ENCODE measurements at regions not wholly inside any gene's neighbourhood (a gene's known extent, or its start where the extent isn't known, plus 50 kb on each side); places are given as distances from the start of the nearest gene placed in this dataset.

DNA sequence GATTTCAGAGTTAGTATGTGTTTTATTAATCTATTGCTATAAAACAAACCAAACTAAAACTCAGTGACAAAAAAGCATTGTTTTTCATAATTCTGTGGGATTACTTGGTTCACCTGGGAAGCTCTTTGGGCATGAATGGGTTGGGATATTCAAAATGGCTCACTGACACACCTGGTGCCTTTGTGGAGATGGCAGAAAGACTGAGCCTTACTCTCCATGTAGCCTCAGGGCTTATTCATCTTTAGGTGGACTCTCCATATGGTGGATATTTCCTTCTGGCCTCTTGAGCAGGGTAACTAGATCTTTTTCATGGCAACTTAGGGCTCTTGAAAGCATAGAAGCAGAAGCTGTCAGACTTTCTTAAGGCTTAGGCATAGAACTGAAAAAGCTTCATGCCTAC is 1102.8 kb upstream of the SEL1L start:
- TF ChIP-seq, protein P1, sequence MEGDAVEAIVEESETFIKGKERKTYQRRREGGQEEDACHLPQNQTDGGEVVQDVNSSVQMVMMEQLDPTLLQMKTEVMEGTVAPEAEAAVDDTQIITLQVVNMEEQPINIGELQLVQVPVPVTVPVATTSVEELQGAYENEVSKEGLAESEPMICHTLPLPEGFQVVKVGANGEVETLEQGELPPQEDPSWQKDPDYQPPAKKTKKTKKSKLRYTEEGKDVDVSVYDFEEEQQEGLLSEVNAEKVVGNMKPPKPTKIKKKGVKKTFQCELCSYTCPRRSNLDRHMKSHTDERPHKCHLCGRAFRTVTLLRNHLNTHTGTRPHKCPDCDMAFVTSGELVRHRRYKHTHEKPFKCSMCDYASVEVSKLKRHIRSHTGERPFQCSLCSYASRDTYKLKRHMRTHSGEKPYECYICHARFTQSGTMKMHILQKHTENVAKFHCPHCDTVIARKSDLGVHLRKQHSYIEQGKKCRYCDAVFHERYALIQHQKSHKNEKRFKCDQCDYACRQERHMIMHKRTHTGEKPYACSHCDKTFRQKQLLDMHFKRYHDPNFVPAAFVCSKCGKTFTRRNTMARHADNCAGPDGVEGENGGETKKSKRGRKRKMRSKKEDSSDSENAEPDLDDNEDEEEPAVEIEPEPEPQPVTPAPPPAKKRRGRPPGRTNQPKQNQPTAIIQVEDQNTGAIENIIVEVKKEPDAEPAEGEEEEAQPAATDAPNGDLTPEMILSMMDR (conservative IDR thresholded peaks at IDR 0.05) = no peak
- Mint-ChIP-seq H3K36me3 (ENCODE audit: low read depth) (no peaks in the 10 kb centered on the region), H3K27me3 (ENCODE audit: low read depth) (no peaks in the 10 kb centered on the region), H3K4me1 (no peaks in the 10 kb centered on the region), H3K9me3 (peaks cover 4% of the 10 kb centered on the region), H3K27ac (ENCODE audit: unreplicated experiment) (no peak overlapping the region), H3K4me3 (no peak overlapping the region)
- no peak for DNase-seq (ENCODE audit: low read depth, low spot score)

DNA sequence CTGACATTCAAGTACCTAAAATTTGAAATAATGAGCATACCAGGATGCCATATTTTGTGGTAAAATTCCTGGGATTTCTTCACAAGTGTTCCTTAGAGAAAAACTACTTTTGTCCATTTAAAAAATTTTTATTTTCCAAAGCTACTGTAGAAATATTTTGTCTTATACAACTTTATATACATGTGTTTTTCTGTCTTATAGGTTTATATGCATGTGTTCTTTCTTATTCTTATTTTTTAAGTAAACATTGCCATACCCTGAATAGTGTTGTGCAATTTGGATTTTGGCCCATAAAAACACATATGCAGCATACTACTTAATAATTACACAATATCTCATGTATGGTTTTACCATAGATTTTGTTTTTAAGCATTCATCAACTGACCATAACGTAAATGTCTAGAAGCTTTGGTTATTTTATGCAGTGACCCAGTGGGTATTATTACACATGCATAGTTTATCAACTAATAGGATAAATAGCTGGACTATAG is 1107.4 kb upstream of the SEL1L start:
- Mint-ChIP-seq H3K36me3 (ENCODE audit: low read depth) (no peaks in the 10 kb centered on the region), H3K9me3 (peaks cover 4% of the 10 kb centered on the region), H3K27ac (ENCODE audit: unreplicated experiment) (no peak overlapping the region), H3K4me1 (peaks cover 18% of the 10 kb centered on the region), H3K4me3 (no peak overlapping the region), H3K27me3 (ENCODE audit: low read depth) (no peaks in the 10 kb centered on the region)
- DNase-seq (ENCODE audit: low read depth, low spot score) = no peak
- TF ChIP-seq, protein P1 (conservative IDR thresholded peaks at IDR 0.05) = no peak

DNA sequence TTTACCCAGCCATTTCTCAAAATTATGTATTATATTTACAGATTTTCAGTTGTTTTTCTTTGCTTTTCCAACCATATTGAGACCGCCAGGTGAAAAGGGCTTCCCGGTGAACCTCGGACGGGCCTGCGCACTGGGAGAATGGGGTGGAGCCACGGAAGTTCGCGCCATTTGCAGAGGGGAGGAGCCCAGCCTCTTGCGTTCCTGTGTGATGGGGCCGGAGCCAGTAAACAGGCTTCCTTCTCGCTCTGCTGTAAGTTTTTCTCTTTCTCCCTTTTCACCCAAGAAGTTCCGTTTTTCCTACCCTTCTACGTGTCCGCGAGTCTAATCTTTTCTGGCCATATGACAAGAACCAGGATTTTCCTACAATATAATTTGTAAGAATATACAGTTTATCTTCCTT is 1108.8 kb upstream of the SEL1L start:
- Mint-ChIP-seq H3K36me3 (ENCODE audit: low read depth) (no peaks in the 10 kb centered on the region), H3K9me3 (no peaks in the 10 kb centered on the region), H3K4me1 (peaks cover 18% of the 10 kb centered on the region), H3K27ac (ENCODE audit: unreplicated experiment) (peak overlapping the region; percentile 95), H3K27me3 (ENCODE audit: low read depth) (no peaks in the 10 kb centered on the region), H3K4me3 (peak overlapping the region; percentile 94)
- peak; percentile 56 for DNase-seq (ENCODE audit: low read depth, low spot score)
- TF ChIP-seq, protein P1 (conservative IDR thresholded peaks at IDR 0.05) = no peak

DNA sequence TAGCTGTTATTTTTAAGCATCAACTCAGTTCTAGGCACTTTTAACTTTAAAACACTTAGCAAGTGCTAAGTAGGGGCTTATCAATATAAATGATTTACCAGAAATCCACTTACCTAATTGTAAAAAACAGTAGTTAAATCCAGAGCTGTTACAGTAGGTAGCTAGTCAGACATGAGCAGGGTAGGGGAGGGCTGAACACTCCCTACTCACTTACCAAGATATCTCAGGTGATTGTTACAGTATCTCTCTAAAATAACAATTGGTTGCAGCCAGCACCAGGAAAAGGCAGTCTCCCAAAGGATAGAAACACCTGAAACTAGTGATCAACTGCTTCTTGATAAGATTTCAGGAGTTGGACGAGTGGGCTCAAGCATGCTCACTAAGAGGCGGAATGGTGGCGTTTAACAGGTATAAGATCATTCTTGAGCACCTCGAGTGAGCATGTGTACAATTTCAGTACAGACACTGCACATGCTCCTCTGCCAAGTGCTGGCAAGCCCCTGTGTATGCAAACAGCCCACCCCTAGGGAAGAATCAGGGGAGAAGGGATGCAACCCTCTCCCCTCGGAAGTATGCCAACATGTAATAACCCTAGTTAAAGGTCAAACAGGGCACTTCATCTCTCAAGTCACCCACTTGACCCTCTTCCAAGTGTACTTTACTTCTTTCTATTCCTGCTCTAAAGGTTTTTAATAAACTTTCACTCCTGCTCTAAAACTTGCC is 1113.6 kb upstream of the SEL1L start:
- Mint-ChIP-seq H3K27ac (ENCODE audit: unreplicated experiment) (no peak overlapping the region), H3K4me1 (peaks cover 17% of the 10 kb centered on the region), H3K27me3 (ENCODE audit: low read depth) (no peaks in the 10 kb centered on the region), H3K4me3 (no peak overlapping the region), H3K36me3 (ENCODE audit: low read depth) (peaks cover 10% of the 10 kb centered on the region), H3K9me3 (peaks cover 5% of the 10 kb centered on the region)
- TF ChIP-seq, protein P1 (conservative IDR thresholded peaks at IDR 0.05) = no peak
- DNase-seq (ENCODE audit: low read depth, low spot score) = no peak

DNA sequence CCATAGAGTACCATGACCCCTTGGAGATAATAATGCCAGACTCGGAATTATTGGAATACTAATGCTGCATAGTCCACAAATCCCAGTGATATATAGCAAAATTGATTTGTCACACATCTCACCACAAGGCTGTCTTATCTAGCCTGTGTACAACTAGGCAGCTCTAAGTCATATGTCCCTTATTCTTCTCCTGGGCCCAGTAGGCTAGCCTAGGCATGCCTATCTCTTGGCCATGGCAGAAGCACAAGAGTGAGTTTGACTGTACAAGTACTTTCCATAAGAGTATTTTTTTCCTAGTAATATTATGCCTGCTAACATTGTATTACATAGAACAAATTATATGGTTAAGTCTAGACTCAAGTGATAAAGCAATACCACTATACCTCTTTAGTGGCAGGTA is 1122.1 kb upstream of the SEL1L start:
- TF ChIP-seq, protein P1 (conservative IDR thresholded peaks at IDR 0.05) = no peak
- H3K4me3 Mint-ChIP-seq = no peak overlapping the region
- no peak for DNase-seq (ENCODE audit: low read depth, low spot score)
- H3K9me3 Mint-ChIP-seq = peaks cover 5% of the 10 kb centered on the region
- H3K27ac Mint-ChIP-seq (ENCODE audit: unreplicated experiment) = no peak overlapping the region
- H3K4me1 Mint-ChIP-seq = no peaks in the 10 kb centered on the region
- peaks cover 7% of the 10 kb centered on the region for H3K36me3 Mint-ChIP-seq (ENCODE audit: low read depth)
- H3K27me3 Mint-ChIP-seq (ENCODE audit: low read depth) = no peaks in the 10 kb centered on the region
